ENCODE measurements at regions not wholly inside any gene's neighbourhood (a gene's known extent, or its start where the extent isn't known, plus 50 kb on each side); places are given as distances from the start of the nearest gene placed in this dataset.

- Histone ChIP-seq H3K18ac (ENCODE audit: low read depth in 1 of 2, low read length in 2 of 2) (no peak overlapping the region), H3K9ac (ENCODE audit: low read length) (no peak overlapping the region), H4K91ac (ENCODE audit: low read length) (no peak overlapping the region), H3K27me3 (ENCODE audit: control insufficient read depth in 1 of 2, insufficient read depth in 1 of 2, low read length in 2 of 2) (no peaks in the 10 kb centered on the region), H4K8ac (ENCODE audit: low read length) (no peak overlapping the region), H3K23ac (ENCODE audit: low read length in 2 of 2) (no peak overlapping the region), H3K36me3 (ENCODE audit: control insufficient read depth in 1 of 2, insufficient read depth in 2 of 2, low read depth in 1 of 2, low read length in 2 of 2) (no peaks in the 10 kb centered on the region), H3K4ac (ENCODE audit: low read depth in 1 of 2, low read length in 2 of 2) (no peak overlapping the region), H3K4me3 (ENCODE audit: insufficient read depth in 1 of 2, low read depth in 1 of 2, low read length in 2 of 2) (no peak overlapping the region), H2BK5ac (ENCODE audit: low read depth, low read length, poor library complexity, severe bottlenecking) (no peak overlapping the region), H3K79me1 (replicated peaks; ENCODE audit: low read length, poor library complexity, severe bottlenecking) (no peaks in the 10 kb centered on the region), H2BK120ac (ENCODE audit: low read depth, low read length) (no peak overlapping the region), H2AFZ (ENCODE audit: low read depth, low read length) (no peak overlapping the region), H3K4me1 (ENCODE audit: control insufficient read depth, insufficient read depth, low read depth, low read length) (peaks cover 10% of the 10 kb centered on the region), H3K4me2 (ENCODE audit: low read length, poor library complexity, severe bottlenecking) (no peak overlapping the region), H2BK12ac (ENCODE audit: low read length in 2 of 2) (no peak overlapping the region), H3K14ac (ENCODE audit: low read length in 2 of 2) (no peak overlapping the region), H3K9me3 (ENCODE audit: control insufficient read depth, low read length) (no peaks in the 10 kb centered on the region), H2BK15ac (ENCODE audit: low read depth, poor library complexity, severe bottlenecking) (no peak overlapping the region), H2AK5ac (ENCODE audit: low read length, severe bottlenecking) (no peak overlapping the region), H3K27ac (ENCODE audit: low read length, poor library complexity, severe bottlenecking) (no peak overlapping the region)
- no peak for DNase-seq
- 88% methylated on average over 7 of the region's 7 CpGs for WGBS
Measured at GRCh38 chr6:4374216-4374615, 238.8 kb upstream of the ECI2 start.

GRCh38 chr6:4372866-4373265 lies 237.5 kb upstream of the ECI2 start:
- Histone ChIP-seq H3K4ac (ENCODE audit: low read depth in 1 of 2, low read length in 2 of 2) (no peak overlapping the region), H3K36me3 (ENCODE audit: control insufficient read depth in 1 of 2, insufficient read depth in 2 of 2, low read depth in 1 of 2, low read length in 2 of 2) (no peaks in the 10 kb centered on the region), H2BK5ac (ENCODE audit: low read depth, low read length, poor library complexity, severe bottlenecking) (no peak overlapping the region), H4K91ac (ENCODE audit: low read length) (no peak overlapping the region), H3K27me3 (ENCODE audit: control insufficient read depth in 1 of 2, insufficient read depth in 1 of 2, low read length in 2 of 2) (no peaks in the 10 kb centered on the region), H3K9ac (ENCODE audit: low read length) (no peak overlapping the region), H3K18ac (ENCODE audit: low read depth in 1 of 2, low read length in 2 of 2) (no peak overlapping the region), H2AK5ac (ENCODE audit: low read length, severe bottlenecking) (no peak overlapping the region), H2AFZ (ENCODE audit: low read depth, low read length) (no peak overlapping the region), H3K79me1 (replicated peaks; ENCODE audit: low read length, poor library complexity, severe bottlenecking) (no peaks in the 10 kb centered on the region), H3K23ac (ENCODE audit: low read length in 2 of 2) (no peak overlapping the region), H4K8ac (ENCODE audit: low read length) (no peak overlapping the region), H2BK120ac (ENCODE audit: low read depth, low read length) (no peak overlapping the region), H3K9me3 (ENCODE audit: control insufficient read depth, low read length) (no peaks in the 10 kb centered on the region), H2BK15ac (ENCODE audit: low read depth, poor library complexity, severe bottlenecking) (peak overlapping the region; percentile 76), H3K14ac (ENCODE audit: low read length in 2 of 2) (no peak overlapping the region), H3K27ac (ENCODE audit: low read length, poor library complexity, severe bottlenecking) (no peak overlapping the region), H3K4me2 (ENCODE audit: low read length, poor library complexity, severe bottlenecking) (no peak overlapping the region), H3K4me3 (ENCODE audit: insufficient read depth in 1 of 2, low read depth in 1 of 2, low read length in 2 of 2) (no peak overlapping the region), H3K4me1 (ENCODE audit: control insufficient read depth, insufficient read depth, low read depth, low read length) (peaks cover 12% of the 10 kb centered on the region), H2BK12ac (ENCODE audit: low read length in 2 of 2) (no peak overlapping the region)
- WGBS = 100% methylated on average over 1 of the region's 2 CpGs
- no peak for DNase-seq

- Histone ChIP-seq H3K18ac (ENCODE audit: low read depth in 1 of 2, low read length in 2 of 2) (peak overlapping the region in 1 of 2 experiments; percentile 37), H3K79me1 (replicated peaks; ENCODE audit: low read length, poor library complexity, severe bottlenecking) (no peaks in the 10 kb centered on the region), H2BK120ac (ENCODE audit: low read depth, low read length) (no peak overlapping the region), H3K9ac (ENCODE audit: low read length) (peak overlapping the region; percentile 19), H3K9me3 (ENCODE audit: control insufficient read depth, low read length) (no peaks in the 10 kb centered on the region), H3K4me3 (ENCODE audit: insufficient read depth in 1 of 2, low read depth in 1 of 2, low read length in 2 of 2) (no peak overlapping the region), H3K27me3 (ENCODE audit: control insufficient read depth in 1 of 2, insufficient read depth in 1 of 2, low read length in 2 of 2) (no peaks in the 10 kb centered on the region), H2AFZ (ENCODE audit: low read depth, low read length) (no peak overlapping the region), H3K36me3 (ENCODE audit: control insufficient read depth in 1 of 2, insufficient read depth in 2 of 2, low read depth in 1 of 2, low read length in 2 of 2) (no peaks in the 10 kb centered on the region), H3K14ac (ENCODE audit: low read length in 2 of 2) (no peak overlapping the region), H4K91ac (ENCODE audit: low read length) (peak overlapping the region; percentile 61), H3K27ac (ENCODE audit: low read length, poor library complexity, severe bottlenecking) (no peak overlapping the region), H2BK15ac (ENCODE audit: low read depth, poor library complexity, severe bottlenecking) (no peak overlapping the region), H2BK5ac (ENCODE audit: low read depth, low read length, poor library complexity, severe bottlenecking) (no peak overlapping the region), H3K4me2 (ENCODE audit: low read length, poor library complexity, severe bottlenecking) (no peak overlapping the region), H3K4me1 (ENCODE audit: control insufficient read depth, insufficient read depth, low read depth, low read length) (peaks cover 12% of the 10 kb centered on the region), H2AK5ac (ENCODE audit: low read length, severe bottlenecking) (peak overlapping the region; percentile 41), H3K23ac (ENCODE audit: low read length in 2 of 2) (no peak overlapping the region), H3K4ac (ENCODE audit: low read depth in 1 of 2, low read length in 2 of 2) (no peak overlapping the region), H4K8ac (ENCODE audit: low read length) (no peak overlapping the region), H2BK12ac (ENCODE audit: low read length in 2 of 2) (peak overlapping the region in 1 of 2 experiments; percentile 91)
- DNase-seq = peak; percentile 81
- WGBS = 67% methylated on average over 8 of the region's 10 CpGs
Measured at GRCh38 chr6:4371207-4371921, 236.0 kb upstream of the ECI2 start.

GRCh38 chr6:4370066-4370465 lies 234.7 kb upstream of the ECI2 start:
- H2BK120ac ChIP-seq (ENCODE audit: low read depth, low read length) = peak overlapping the region; percentile 22
- no peak overlapping the region for H2BK15ac ChIP-seq (ENCODE audit: low read depth, poor library complexity, severe bottlenecking)
- H3K18ac ChIP-seq (ENCODE audit: low read depth in 1 of 2, low read length in 2 of 2) = peak overlapping the region in 1 of 2 experiments; percentile 37
- peaks cover 12% of the 10 kb centered on the region for H3K4me1 ChIP-seq (ENCODE audit: control insufficient read depth, insufficient read depth, low read depth, low read length)
- H2BK5ac ChIP-seq (ENCODE audit: low read depth, low read length, poor library complexity, severe bottlenecking) = no peak overlapping the region
- H4K91ac ChIP-seq (ENCODE audit: low read length) = no peak overlapping the region
- H3K79me1 ChIP-seq (replicated peaks; ENCODE audit: low read length, poor library complexity, severe bottlenecking) = no peaks in the 10 kb centered on the region
- H3K4ac ChIP-seq (ENCODE audit: low read depth in 1 of 2, low read length in 2 of 2) = no peak overlapping the region
- H2BK12ac ChIP-seq (ENCODE audit: low read length in 2 of 2) = no peak overlapping the region
- H2AFZ ChIP-seq (ENCODE audit: low read depth, low read length) = no peak overlapping the region
- H2AK5ac ChIP-seq (ENCODE audit: low read length, severe bottlenecking) = no peak overlapping the region
- H3K9me3 ChIP-seq (ENCODE audit: control insufficient read depth, low read length) = no peaks in the 10 kb centered on the region
- no peak overlapping the region for H4K8ac ChIP-seq (ENCODE audit: low read length)
- H3K14ac ChIP-seq (ENCODE audit: low read length in 2 of 2) = no peak overlapping the region
- H3K27ac ChIP-seq (ENCODE audit: low read length, poor library complexity, severe bottlenecking) = peak overlapping the region; percentile 76
- H3K9ac ChIP-seq (ENCODE audit: low read length) = peak overlapping the region; percentile 71
- H3K4me3 ChIP-seq (ENCODE audit: insufficient read depth in 1 of 2, low read depth in 1 of 2, low read length in 2 of 2) = peak overlapping the region in 1 of 2 experiments; percentile 17
- no peaks in the 10 kb centered on the region for H3K36me3 ChIP-seq (ENCODE audit: control insufficient read depth in 1 of 2, insufficient read depth in 2 of 2, low read depth in 1 of 2, low read length in 2 of 2)
- peak overlapping the region; percentile 25 for H3K4me2 ChIP-seq (ENCODE audit: low read length, poor library complexity, severe bottlenecking)
- H3K27me3 ChIP-seq (ENCODE audit: control insufficient read depth in 1 of 2, insufficient read depth in 1 of 2, low read length in 2 of 2) = no peaks in the 10 kb centered on the region
- WGBS = 29% methylated on average over 3 of the region's 3 CpGs
- no peak overlapping the region for H3K23ac ChIP-seq (ENCODE audit: low read length in 2 of 2)
- peak; percentile 92 for DNase-seq

Measured in mesenchymal stem cell (in vitro differentiated cells and primary cell).